ENCODE measurements at regions not wholly inside any gene's neighbourhood (a gene's known extent, or its start where the extent isn't known, plus 50 kb on each side); places are given as distances from the start of the nearest gene placed in this dataset.

- Mint-ChIP-seq H3K27me3 (ENCODE audit: low read depth) (no peaks in the 10 kb centered on the region), H3K4me3 (no peak overlapping the region), H3K27ac (no peak overlapping the region), H3K9me3 (peaks cover 9% of the 10 kb centered on the region), H3K4me1 (ENCODE audit: low read depth) (peaks cover 62% of the 10 kb centered on the region), H3K36me3 (ENCODE audit: low read depth) (peaks cover 6% of the 10 kb centered on the region)
These were observed 348.1 kb downstream of the FOXO1 start for GRCh38 chr13:40318366-40318765.

- Mint-ChIP-seq H3K27me3 (ENCODE audit: low read depth) (no peaks in the 10 kb centered on the region), H3K9me3 (peaks cover 20% of the 10 kb centered on the region), H3K4me3 (no peak overlapping the region), H3K27ac (peak overlapping the region; percentile 46), H3K36me3 (ENCODE audit: low read depth) (peaks cover 7% of the 10 kb centered on the region), H3K4me1 (ENCODE audit: low read depth) (peaks cover 49% of the 10 kb centered on the region)
These were observed 346.5 kb downstream of the FOXO1 start for GRCh38 chr13:40319699-40320579.

GRCh38 chr13:40328091-40328490 is 338.4 kb downstream of the FOXO1 start:
- Mint-ChIP-seq H3K27me3 (ENCODE audit: low read depth) (no peaks in the 10 kb centered on the region), H3K36me3 (ENCODE audit: low read depth) (peaks cover 1% of the 10 kb centered on the region), H3K4me1 (ENCODE audit: low read depth) (peaks cover 14% of the 10 kb centered on the region), H3K9me3 (peaks cover 14% of the 10 kb centered on the region), H3K27ac (no peak overlapping the region), H3K4me3 (no peak overlapping the region)

- no peak overlapping the region for H3K4me3 Mint-ChIP-seq
- H3K36me3 Mint-ChIP-seq (ENCODE audit: low read depth) = no peaks in the 10 kb centered on the region
- H3K27me3 Mint-ChIP-seq (ENCODE audit: low read depth) = no peaks in the 10 kb centered on the region
- H3K9me3 Mint-ChIP-seq = no peaks in the 10 kb centered on the region
- H3K27ac Mint-ChIP-seq = no peak overlapping the region
- H3K4me1 Mint-ChIP-seq (ENCODE audit: low read depth) = peaks cover 15% of the 10 kb centered on the region
These were observed 336.5 kb downstream of the FOXO1 start for GRCh38 chr13:40329781-40330485.

- no peaks in the 10 kb centered on the region for H3K27me3 Mint-ChIP-seq (ENCODE audit: low read depth)
- H3K27ac Mint-ChIP-seq = no peak overlapping the region
- H3K36me3 Mint-ChIP-seq (ENCODE audit: low read depth) = no peaks in the 10 kb centered on the region
- no peak overlapping the region for H3K4me3 Mint-ChIP-seq
- H3K9me3 Mint-ChIP-seq = no peaks in the 10 kb centered on the region
- peaks cover 10% of the 10 kb centered on the region for H3K4me1 Mint-ChIP-seq (ENCODE audit: low read depth)
These were observed 335.5 kb downstream of the FOXO1 start for GRCh38 chr13:40330950-40331349.

- Mint-ChIP-seq H3K27me3 (ENCODE audit: low read depth) (no peaks in the 10 kb centered on the region), H3K27ac (no peak overlapping the region), H3K4me3 (no peak overlapping the region), H3K9me3 (no peaks in the 10 kb centered on the region), H3K4me1 (ENCODE audit: low read depth) (peaks cover 14% of the 10 kb centered on the region), H3K36me3 (ENCODE audit: low read depth) (no peaks in the 10 kb centered on the region)
These were observed 334.6 kb downstream of the FOXO1 start for GRCh38 chr13:40331802-40332201.

GRCh38 chr13:40333226-40333625 is 333.2 kb downstream of the FOXO1 start:
- Mint-ChIP-seq H3K4me3 (no peak overlapping the region), H3K27me3 (ENCODE audit: low read depth) (no peaks in the 10 kb centered on the region), H3K36me3 (ENCODE audit: low read depth) (no peaks in the 10 kb centered on the region), H3K27ac (no peak overlapping the region), H3K4me1 (ENCODE audit: low read depth) (peaks cover 17% of the 10 kb centered on the region), H3K9me3 (no peaks in the 10 kb centered on the region)

GRCh38 chr13:40334031-40334430 is 332.4 kb downstream of the FOXO1 start:
- Mint-ChIP-seq H3K4me3 (no peak overlapping the region), H3K27me3 (ENCODE audit: low read depth) (no peaks in the 10 kb centered on the region), H3K9me3 (no peaks in the 10 kb centered on the region), H3K27ac (no peak overlapping the region), H3K36me3 (ENCODE audit: low read depth) (no peaks in the 10 kb centered on the region), H3K4me1 (ENCODE audit: low read depth) (peaks cover 17% of the 10 kb centered on the region)

- Mint-ChIP-seq H3K36me3 (ENCODE audit: low read depth) (no peaks in the 10 kb centered on the region), H3K4me1 (ENCODE audit: low read depth) (peaks cover 17% of the 10 kb centered on the region), H3K9me3 (no peaks in the 10 kb centered on the region), H3K27ac (no peak overlapping the region), H3K27me3 (ENCODE audit: low read depth) (no peaks in the 10 kb centered on the region), H3K4me3 (no peak overlapping the region)
These were observed 331.8 kb downstream of the FOXO1 start for GRCh38 chr13:40334616-40335015.

- H3K4me1 Mint-ChIP-seq (ENCODE audit: low read depth) = peaks cover 15% of the 10 kb centered on the region
- H3K4me3 Mint-ChIP-seq = no peak overlapping the region
- no peaks in the 10 kb centered on the region for H3K36me3 Mint-ChIP-seq (ENCODE audit: low read depth)
- H3K27ac Mint-ChIP-seq = no peak overlapping the region
- no peaks in the 10 kb centered on the region for H3K27me3 Mint-ChIP-seq (ENCODE audit: low read depth)
- no peaks in the 10 kb centered on the region for H3K9me3 Mint-ChIP-seq
These were observed 329.9 kb downstream of the FOXO1 start for GRCh38 chr13:40336228-40337221.

- Mint-ChIP-seq H3K27ac (no peak overlapping the region), H3K36me3 (ENCODE audit: low read depth) (no peaks in the 10 kb centered on the region), H3K4me3 (no peak overlapping the region), H3K9me3 (no peaks in the 10 kb centered on the region), H3K4me1 (ENCODE audit: low read depth) (peaks cover 9% of the 10 kb centered on the region), H3K27me3 (ENCODE audit: low read depth) (no peaks in the 10 kb centered on the region)
These were observed 328.8 kb downstream of the FOXO1 start for GRCh38 chr13:40337651-40338050.

GRCh38 chr13:40338217-40338616 is 328.2 kb downstream of the FOXO1 start:
- H3K36me3 Mint-ChIP-seq (ENCODE audit: low read depth) = no peaks in the 10 kb centered on the region
- no peak overlapping the region for H3K4me3 Mint-ChIP-seq
- no peak overlapping the region for H3K27ac Mint-ChIP-seq
- H3K4me1 Mint-ChIP-seq (ENCODE audit: low read depth) = peaks cover 9% of the 10 kb centered on the region
- no peaks in the 10 kb centered on the region for H3K27me3 Mint-ChIP-seq (ENCODE audit: low read depth)
- no peaks in the 10 kb centered on the region for H3K9me3 Mint-ChIP-seq

- Mint-ChIP-seq H3K27ac (no peak overlapping the region), H3K27me3 (ENCODE audit: low read depth) (peaks cover 4% of the 10 kb centered on the region), H3K9me3 (no peaks in the 10 kb centered on the region), H3K36me3 (ENCODE audit: low read depth) (no peaks in the 10 kb centered on the region), H3K4me1 (ENCODE audit: low read depth) (peaks cover 7% of the 10 kb centered on the region), H3K4me3 (no peak overlapping the region)
These were observed 325.9 kb downstream of the FOXO1 start for GRCh38 chr13:40340368-40341095.

- no peaks in the 10 kb centered on the region for H3K36me3 Mint-ChIP-seq (ENCODE audit: low read depth)
- H3K4me1 Mint-ChIP-seq (ENCODE audit: low read depth) = peaks cover 7% of the 10 kb centered on the region
- no peak overlapping the region for H3K27ac Mint-ChIP-seq
- H3K27me3 Mint-ChIP-seq (ENCODE audit: low read depth) = peaks cover 4% of the 10 kb centered on the region
- H3K9me3 Mint-ChIP-seq = no peaks in the 10 kb centered on the region
- no peak overlapping the region for H3K4me3 Mint-ChIP-seq
These were observed 325.4 kb downstream of the FOXO1 start for GRCh38 chr13:40341096-40341471.

Measured in T-helper 1 cell treated with Interleukin-12 subunit alpha and Interleukin-12 subunit beta and Interleukin-4 antibody, amounts not matched to agents 30 μg/mL and 1 μg/mL, for 36 hours (primary cell).